H9 (cell line): ENCODE measurements at regions not wholly inside any gene's neighbourhood (a gene's known extent, or its start where the extent isn't known, plus 50 kb on each side); places are given as distances from the start of the nearest gene placed in this dataset.

Experiments
- DNase-seq: peaks from one replicate; pipeline ENCODE4 v3.0.0-alpha.2; 2017
- H2AFZ ChIP-seq: one replicate; pipeline ENCODE4 v1.6.1; 2013; ENCODE audit warnings: mild to moderate bottlenecking, low read length, control low read depth, moderate library complexity
- H2AK5ac ChIP-seq: 2 replicates; pipeline ENCODE4 v1.6.1; 2013; ENCODE audit warnings: low read length, control low read depth, mixed read lengths; ENCODE audit not compliant: insufficient read length
- H2BK120ac ChIP-seq: one replicate; pipeline ENCODE4 v1.6.1; 2013; ENCODE audit warnings: low read depth, mild to moderate bottlenecking, low read length, control low read depth, inconsistent platforms; ENCODE audit not compliant: poor library complexity, severe bottlenecking
- H2BK12ac ChIP-seq: 2 replicates; pipeline ENCODE4 v1.6.1; 2013; ENCODE audit warnings: low read length, control low read depth, mixed read lengths, low read depth; ENCODE audit not compliant: insufficient read length
- H2BK15ac ChIP-seq: 2 replicates; pipeline ENCODE4 v1.6.1; 2013; ENCODE audit warnings: low read depth, low read length, control low read depth
- H2BK20ac ChIP-seq: one replicate; pipeline ENCODE4 v1.6.1; 2013; ENCODE audit warnings: low read depth, mild to moderate bottlenecking, low read length, control low read depth, inconsistent platforms; ENCODE audit not compliant: poor library complexity, severe bottlenecking
- H2BK5ac ChIP-seq: 2 replicates; pipeline ENCODE4 v1.6.1; 2013; ENCODE audit warnings: low read length, control low read depth, mixed read lengths; ENCODE audit not compliant: insufficient read length
- H3K14ac ChIP-seq: 2 replicates; pipeline ENCODE4 v1.6.1; 2013; ENCODE audit warnings: low read length, control low read depth; ENCODE audit not compliant: insufficient read depth
- H3K18ac ChIP-seq: 2 replicates; pipeline ENCODE4 v1.6.1; 2013; ENCODE audit warnings: low read depth, mild to moderate bottlenecking, mixed read lengths, low read length, control low read depth; ENCODE audit not compliant: insufficient read length
- H3K23ac ChIP-seq: 2 replicates; pipeline ENCODE4 v1.6.1; 2013; ENCODE audit warnings: low read length, control low read depth, mixed read lengths, low read depth; ENCODE audit not compliant: insufficient read length
- H3K23me2 ChIP-seq: 2 replicates; pipeline ENCODE4 v1.6.1; 2013; ENCODE audit warnings: low read depth, mild to moderate bottlenecking, mixed read lengths, low read length, control low read depth; ENCODE audit not compliant: insufficient read length, poor library complexity, severe bottlenecking
- H3K27ac ChIP-seq: 2 replicates; pipeline ENCODE4 v1.5.1; 2013; ENCODE audit warnings: low read length, control low read depth, mixed read lengths, low read depth; ENCODE audit not compliant: insufficient read length
- H3K27me3 ChIP-seq: 2 replicates; pipeline ENCODE4 v1.6.1; 2013; ENCODE audit warnings: low read length, control low read depth, inconsistent platforms; ENCODE audit not compliant: insufficient read depth
- H3K4ac ChIP-seq: 2 replicates; pipeline ENCODE4 v1.6.1; 2013; ENCODE audit warnings: low read depth, mild to moderate bottlenecking, control low read depth, inconsistent platforms, low read length, moderate library complexity
- H3K4me1 ChIP-seq: 2 replicates; pipeline ENCODE4 v1.6.1; 2013; ENCODE audit warnings: low read length, control low read depth, inconsistent platforms; ENCODE audit not compliant: insufficient read depth
- H3K4me2 ChIP-seq: 2 replicates; pipeline ENCODE4 v1.6.1; 2013; ENCODE audit warnings: low read length, control low read depth, mixed read lengths; ENCODE audit not compliant: insufficient read length, insufficient read depth
- H3K56ac ChIP-seq: 2 replicates; pipeline ENCODE4 v1.6.1; 2013; ENCODE audit warnings: low read depth, mild to moderate bottlenecking, mixed read lengths, low read length, control low read depth; ENCODE audit not compliant: insufficient read length
- H3K79me1 ChIP-seq: 2 replicates; pipeline ENCODE4 v1.6.1; 2013; ENCODE audit warnings: low read depth, mild to moderate bottlenecking, moderate library complexity, low read length, control low read depth, inconsistent platforms; ENCODE audit not compliant: insufficient read depth, poor library complexity, severe bottlenecking
- H3K79me2 ChIP-seq: 2 replicates; pipeline ENCODE4 v1.6.1; 2013; ENCODE audit warnings: low read length, control low read depth, inconsistent platforms; ENCODE audit not compliant: insufficient read depth
- H3K9ac ChIP-seq: 2 replicates; pipeline ENCODE4 v1.6.1; 2013; ENCODE audit warnings: low read length, control low read depth, mixed read lengths; ENCODE audit not compliant: insufficient read length; ENCODE audit errors: extremely low read depth
- H3K9me3 ChIP-seq: one replicate; pipeline ENCODE4 v1.6.1; 2013; ENCODE audit warnings: low read depth, low read length, inconsistent platforms; ENCODE audit not compliant: control insufficient read depth
- H3T11ph ChIP-seq: one replicate; pipeline ENCODE4 v1.6.1; 2013; ENCODE audit warnings: mild to moderate bottlenecking, low read length, control low read depth, inconsistent platforms
- H4K20me1 ChIP-seq: one replicate; pipeline ENCODE4 v1.6.1; 2013; ENCODE audit not compliant: control insufficient read depth, insufficient read length, insufficient read depth
- H4K5ac ChIP-seq: 2 replicates; pipeline ENCODE4 v1.6.1; 2013; ENCODE audit warnings: low read depth, mild to moderate bottlenecking, mixed read lengths, low read length, control low read depth; ENCODE audit not compliant: insufficient read length
- H4K8ac ChIP-seq: replicated peaks from 2 replicates; pipeline ENCODE4 v1.6.1; 2013; ENCODE audit warnings: low read length, control low read depth, mixed read lengths, low read depth; ENCODE audit not compliant: insufficient read length
- H4K91ac ChIP-seq: 2 replicates; pipeline ENCODE4 v1.6.1; 2013; ENCODE audit warnings: low read depth, mild to moderate bottlenecking, moderate library complexity, mixed read lengths, low read length, control low read depth; ENCODE audit not compliant: insufficient read length
- H3K27ac Mint-ChIP-seq, 3 experiments: 2 replicates in 2 of 3; 3 replicates in 1 of 3; pipeline ENCODE4 v1.8.0; 2020 to 2021; ENCODE audit warnings: mixed read lengths in 3 of 3, mild to moderate bottlenecking in 1 of 3, moderate library complexity in 1 of 3
- H3K27me3 Mint-ChIP-seq: 2 replicates; pipeline ENCODE4 v1.8.0; 2021; ENCODE audit warnings: low read depth, mild to moderate bottlenecking, moderate library complexity, mixed read lengths
- H3K36me3 Mint-ChIP-seq, 3 experiments: 2 replicates in 2 of 3; 3 replicates in 1 of 3; pipeline ENCODE4 v1.8.0; 2020 to 2021; ENCODE audit warnings: low read depth in 3 of 3, mixed read lengths in 3 of 3; ENCODE audit not compliant: insufficient read depth in 1 of 3
- H3K4me1 Mint-ChIP-seq, 2 experiments: 2 replicates each; pipeline ENCODE4 v1.8.0; 2020; ENCODE audit warnings: mixed read lengths in 2 of 2
- H3K4me3 Mint-ChIP-seq, 2 experiments: 2 replicates in 1 of 2; 3 replicates in 1 of 2; pipeline ENCODE4 v1.8.0; 2020 to 2021; ENCODE audit warnings: mild to moderate bottlenecking in 2 of 2, mixed read lengths in 2 of 2, moderate library complexity in 1 of 2
- H3K9me3 Mint-ChIP-seq, 2 experiments: 2 replicates in 1 of 2; 3 replicates in 1 of 2; pipeline ENCODE4 v1.8.0; 2020; ENCODE audit warnings: mild to moderate bottlenecking in 2 of 2, mixed read lengths in 2 of 2, moderate library complexity in 1 of 2
- CTCF ChIP-seq: fragments of 200-600 bp; sonication (generic); conservative IDR thresholded peaks from 3 replicates; pipeline ENCODE4 v1.8.0; 2021; ENCODE audit warnings: antibody characterized with exemption, mild to moderate bottlenecking
- WGBS: extraction: QIAGEN DNeasy Blood & Tissue Kit; methylation state at CpG from one replicate; pipeline ENCODE4 v1.1.7; 2013; ENCODE audit warnings: missing lambda C conversion rate, low lambda C conversion rate, mixed read lengths; ENCODE audit not compliant: insufficient read length; ENCODE audit errors: extremely low coverage; 5-methylcytosine and 5-hydroxymethylcytosine counted together

GRCh38 chr12:115767916-115768315 is 509.6 kb downstream of the MED13L start:
- H3T11ph ChIP-seq: no peak overlapping the region
- H2BK20ac ChIP-seq: no peak overlapping the region
- H3K27me3 Mint-ChIP-seq: peaks cover under 1% of the 10 kb centered on the region
- no peak overlapping the region for H4K8ac ChIP-seq
- no peak for TF ChIP-seq CTCF
- H2BK120ac ChIP-seq: no peak overlapping the region
- H3K23me2 ChIP-seq: no peaks in the 10 kb centered on the region
- H2AK5ac ChIP-seq: no peak overlapping the region
- H3K4me2 ChIP-seq: no peak overlapping the region
- H2BK15ac ChIP-seq: no peak overlapping the region
- H2BK12ac ChIP-seq: no peak overlapping the region
- no peaks in the 10 kb centered on the region for H3K9me3 Mint-ChIP-seq
- no CpG with 5 or more reads among the region's 5 CpGs for WGBS
- H3K9ac ChIP-seq: no peak overlapping the region
- H3K56ac ChIP-seq: no peak overlapping the region
- H3K4me3 Mint-ChIP-seq: no peak overlapping the region
- no peak overlapping the region for H4K5ac ChIP-seq
- H3K36me3 Mint-ChIP-seq: no peaks in the 10 kb centered on the region
- peaks cover 0 to 3% of the 10 kb centered on the region in 2 experiments; a peak in 2 of 4 replicates for H3K4me1 Mint-ChIP-seq
- H3K18ac ChIP-seq: no peak overlapping the region
- H2BK5ac ChIP-seq: no peak overlapping the region
- H3K9me3 ChIP-seq: no peaks in the 10 kb centered on the region
- no peak overlapping the region for H2AFZ ChIP-seq
- H3K27ac ChIP-seq: no peak overlapping the region
- no peaks in the 10 kb centered on the region for H3K27me3 ChIP-seq
- H3K4ac ChIP-seq: no peak overlapping the region
- H3K79me1 ChIP-seq: no peaks in the 10 kb centered on the region
- H3K79me2 ChIP-seq: no peaks in the 10 kb centered on the region
- no peaks in the 10 kb centered on the region for H3K4me1 ChIP-seq
- no peak for DNase-seq
- H3K27ac Mint-ChIP-seq: no peak overlapping the region
- no peak overlapping the region for H3K14ac ChIP-seq
- no peaks in the 10 kb centered on the region for H4K20me1 ChIP-seq
- no peak overlapping the region for H3K23ac ChIP-seq
- H4K91ac ChIP-seq: no peak overlapping the region
